ENCODE measurements at regions not wholly inside any gene's neighbourhood (a gene's known extent, or its start where the extent isn't known, plus 50 kb on each side); places are given as distances from the start of the nearest gene placed in this dataset.

DNA sequence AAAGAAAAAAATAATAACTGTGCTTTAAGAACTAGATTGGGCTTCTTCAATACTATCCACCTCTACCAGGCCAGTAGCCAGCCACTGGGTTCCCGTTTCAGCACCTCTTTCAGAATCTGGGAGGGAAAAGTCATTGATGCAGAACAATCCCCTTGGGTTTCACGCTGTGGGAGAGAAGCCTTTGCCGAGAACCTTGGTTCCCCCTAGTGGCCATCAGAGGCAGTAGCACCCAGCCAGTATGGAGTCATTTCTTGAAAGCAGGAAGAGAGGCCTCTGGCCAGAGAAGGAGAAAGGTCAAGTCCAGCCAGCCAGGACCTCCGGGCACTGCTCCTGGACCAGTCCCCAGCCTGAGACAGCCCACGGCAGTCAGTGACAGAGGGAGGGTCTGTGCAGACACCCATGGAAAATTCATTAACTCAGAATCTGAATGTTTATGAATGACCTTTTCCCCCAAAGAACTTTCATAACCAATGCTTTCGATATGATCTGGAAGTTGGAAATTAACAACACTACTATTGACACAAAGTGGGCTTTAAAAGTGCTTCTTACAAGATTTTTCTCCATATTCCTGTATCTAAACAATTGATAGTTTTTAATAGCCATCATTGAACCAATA, 51.2 kb upstream of the CDH5 start:
- TF ChIP-seq GATA2 (IDR thresholded peaks at IDR 0.05; ENCODE audit: low read depth, low read length) (no peak), GATA3 (IDR thresholded peaks at IDR 0.05; ENCODE audit: low read depth, low read length) (no peak)

DNA sequence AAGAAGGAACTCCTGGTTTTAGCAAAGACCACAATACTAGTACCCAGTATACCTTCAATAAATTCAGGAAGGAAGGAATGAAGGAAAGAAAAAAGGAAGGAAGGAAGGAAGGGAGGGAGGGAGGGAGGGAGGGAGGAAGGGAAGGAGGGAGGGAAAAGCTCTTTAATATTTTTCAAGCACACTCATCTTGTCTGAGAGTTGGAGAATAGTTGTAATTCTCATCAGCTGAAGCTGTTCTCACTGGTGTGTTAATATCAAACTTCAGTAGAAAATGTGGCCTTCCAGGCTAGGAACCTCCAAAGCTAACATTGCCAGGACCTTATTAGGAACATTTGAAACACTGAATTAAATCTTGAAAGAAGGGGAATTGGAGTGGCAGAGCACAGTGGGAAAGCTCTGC, 55.2 kb upstream of the CDH5 start:
- no peak for TF ChIP-seq GATA2 (IDR thresholded peaks at IDR 0.05; ENCODE audit: low read depth, low read length)
- TF ChIP-seq GATA3 (IDR thresholded peaks at IDR 0.05; ENCODE audit: low read depth, low read length), result no peak

DNA sequence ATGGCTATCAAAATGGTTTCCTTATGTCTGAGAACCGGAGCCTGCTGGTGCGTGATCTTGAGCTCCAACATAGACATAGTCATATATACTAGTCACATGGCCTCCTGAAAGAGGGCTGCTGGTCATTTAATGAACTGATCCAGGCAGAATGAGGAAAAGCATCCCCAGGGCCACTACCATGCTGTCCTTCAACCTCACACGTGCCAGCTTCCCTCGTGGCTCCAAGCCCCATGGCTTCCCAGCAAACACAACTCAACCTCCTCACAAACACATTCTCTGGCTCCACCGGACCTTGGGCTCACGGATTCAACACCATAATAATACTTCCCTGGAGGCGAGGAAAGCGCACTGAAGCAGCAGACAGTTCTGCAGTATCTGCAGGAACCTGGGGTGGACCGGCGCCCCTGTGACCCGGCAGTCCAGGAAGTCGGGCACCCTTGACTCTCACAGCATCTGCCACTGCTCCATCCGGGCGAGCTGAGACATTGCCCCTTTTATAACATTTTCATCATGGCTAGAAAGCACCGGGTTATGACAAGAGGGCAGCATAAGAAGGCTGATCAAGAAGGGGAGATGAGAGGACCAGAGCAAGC, 57.2 kb upstream of the CDH5 start:
- TF ChIP-seq GATA2 (IDR thresholded peaks at IDR 0.05; ENCODE audit: low read depth, low read length), result no peak
- no peak for TF ChIP-seq GATA3 (IDR thresholded peaks at IDR 0.05; ENCODE audit: low read depth, low read length)

DNA sequence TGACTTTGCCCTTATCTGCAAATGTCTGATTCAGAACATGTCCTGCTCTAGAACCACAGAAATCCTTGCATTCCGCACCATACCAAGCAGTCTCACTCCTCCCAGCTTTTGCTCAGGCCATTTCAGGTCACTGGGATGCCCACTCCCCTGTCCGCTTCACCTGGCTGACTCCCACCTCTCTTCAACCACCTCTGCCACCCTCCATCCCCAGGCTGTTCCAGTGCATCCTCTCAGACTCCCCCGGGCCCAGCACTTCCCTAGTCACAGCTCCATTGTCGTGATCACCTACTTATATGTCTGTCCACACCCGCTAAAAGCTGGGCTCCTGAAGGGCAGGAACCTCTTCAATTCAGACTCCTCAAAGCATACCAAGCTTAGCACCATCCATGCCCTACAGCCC, 58.4 kb upstream of the CDH5 start:
- TF ChIP-seq GATA3 (IDR thresholded peaks at IDR 0.05; ENCODE audit: low read depth, low read length) (no peak), GATA2 (IDR thresholded peaks at IDR 0.05; ENCODE audit: low read depth, low read length) (no peak)

DNA sequence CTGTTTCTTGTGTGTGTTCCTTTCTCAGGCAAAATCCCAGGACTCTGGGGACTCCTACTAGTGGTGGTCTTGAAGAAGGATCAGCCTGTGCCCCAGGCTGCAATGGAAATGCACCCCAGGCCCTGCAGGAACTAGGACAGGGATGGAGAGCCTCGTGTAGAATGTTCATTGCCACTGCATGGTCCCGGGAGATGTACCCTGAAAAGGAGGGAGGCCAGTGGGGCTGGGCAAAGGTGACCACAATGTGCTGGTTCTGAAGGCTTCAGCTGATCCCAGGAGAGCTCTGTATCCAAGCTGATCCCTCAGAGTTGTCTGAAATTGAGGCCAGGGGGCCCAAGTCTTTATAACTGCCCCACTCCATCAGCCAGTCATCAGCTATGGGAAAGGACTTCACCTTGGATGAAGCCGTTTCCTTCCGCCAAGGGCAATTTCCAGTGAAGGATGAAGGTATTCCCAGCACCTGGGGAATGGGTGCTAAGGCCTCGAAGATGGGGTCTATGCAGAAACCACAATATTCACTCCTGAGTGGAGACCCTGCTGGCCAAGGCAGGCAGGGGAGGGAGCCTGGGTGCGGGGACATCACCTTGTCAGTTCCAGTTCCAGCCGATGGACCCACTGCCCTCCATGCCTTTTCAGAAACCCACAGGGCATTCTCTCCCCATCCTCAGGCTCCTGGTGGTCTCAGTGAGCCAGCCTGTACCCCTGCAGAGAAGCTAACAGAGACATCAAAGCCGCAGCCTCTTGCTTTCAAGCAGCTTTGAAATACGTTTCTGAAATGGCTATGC, 59.9 kb upstream of the CDH5 start:
- TF ChIP-seq GATA2 (IDR thresholded peaks at IDR 0.05; ENCODE audit: low read depth, low read length) (no peak), GATA3 (IDR thresholded peaks at IDR 0.05; ENCODE audit: low read depth, low read length) (no peak)

DNA sequence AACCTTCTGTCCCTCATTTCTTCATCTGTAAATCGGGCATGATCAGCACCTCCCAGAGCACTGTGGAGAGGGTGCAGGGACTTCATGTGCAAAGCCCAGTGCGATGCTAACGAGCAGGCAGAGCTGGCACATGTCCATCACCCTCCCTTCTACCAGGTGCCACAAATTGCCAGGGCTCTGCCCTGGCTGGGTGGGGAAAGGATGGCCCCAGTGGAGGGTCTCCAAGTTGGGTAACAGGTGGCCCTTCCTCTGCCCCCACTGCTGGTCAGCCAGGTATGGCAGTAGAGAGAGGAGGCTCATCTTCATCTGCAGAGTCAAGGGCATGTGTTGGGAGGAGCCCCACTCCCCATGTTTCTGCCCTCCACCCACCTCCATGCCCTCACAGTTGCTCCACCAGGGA, 61.5 kb upstream of the CDH5 start:
- no peak for TF ChIP-seq GATA3 (IDR thresholded peaks at IDR 0.05; ENCODE audit: low read depth, low read length)
- no peak for TF ChIP-seq GATA2 (IDR thresholded peaks at IDR 0.05; ENCODE audit: low read depth, low read length)

DNA sequence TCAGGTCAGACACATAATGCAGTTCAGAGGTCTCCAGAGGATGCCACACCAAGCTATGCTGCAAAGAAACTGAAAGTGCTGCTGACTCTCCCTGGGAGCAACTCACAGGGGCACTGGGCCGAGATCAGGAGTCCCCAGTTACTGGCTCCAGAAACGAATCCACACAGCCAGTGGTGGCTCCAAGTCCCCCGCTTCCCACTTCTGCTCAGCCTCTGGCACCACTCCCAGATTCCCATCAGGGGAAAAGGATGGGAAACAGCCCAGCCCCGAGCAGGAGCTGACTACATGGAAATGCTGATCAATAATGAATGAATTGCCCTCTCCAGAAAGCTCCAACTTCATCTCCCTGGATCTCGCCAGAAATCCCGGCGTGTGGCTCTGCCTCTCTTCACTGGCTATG, 62.3 kb upstream of the CDH5 start:
- no peak for TF ChIP-seq GATA3 (IDR thresholded peaks at IDR 0.05; ENCODE audit: low read depth, low read length)
- TF ChIP-seq GATA2 (IDR thresholded peaks at IDR 0.05; ENCODE audit: low read depth, low read length), result no peak

DNA sequence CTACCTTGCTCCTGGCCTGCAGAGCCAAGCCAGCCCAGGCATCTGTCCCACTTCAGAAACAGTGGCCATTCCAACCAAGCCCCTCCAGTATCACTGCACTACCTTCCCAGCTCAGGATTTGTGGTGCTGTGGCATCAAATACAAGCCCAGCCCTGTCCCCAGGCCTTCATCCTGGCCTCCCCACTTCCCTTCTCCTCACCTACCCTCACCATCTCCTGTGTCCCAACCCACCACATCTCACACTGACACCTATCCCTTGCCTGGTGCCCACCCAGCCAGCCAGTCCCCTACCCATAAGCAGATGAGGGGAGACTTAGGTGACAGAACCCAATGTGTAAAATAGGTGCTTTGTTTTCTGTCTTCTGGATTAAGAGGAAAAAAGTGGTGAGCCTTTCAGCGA, 66.0 kb upstream of the CDH5 start:
- no peak for TF ChIP-seq GATA3 (IDR thresholded peaks at IDR 0.05; ENCODE audit: low read depth, low read length)
- no peak for TF ChIP-seq GATA2 (IDR thresholded peaks at IDR 0.05; ENCODE audit: low read depth, low read length)

DNA sequence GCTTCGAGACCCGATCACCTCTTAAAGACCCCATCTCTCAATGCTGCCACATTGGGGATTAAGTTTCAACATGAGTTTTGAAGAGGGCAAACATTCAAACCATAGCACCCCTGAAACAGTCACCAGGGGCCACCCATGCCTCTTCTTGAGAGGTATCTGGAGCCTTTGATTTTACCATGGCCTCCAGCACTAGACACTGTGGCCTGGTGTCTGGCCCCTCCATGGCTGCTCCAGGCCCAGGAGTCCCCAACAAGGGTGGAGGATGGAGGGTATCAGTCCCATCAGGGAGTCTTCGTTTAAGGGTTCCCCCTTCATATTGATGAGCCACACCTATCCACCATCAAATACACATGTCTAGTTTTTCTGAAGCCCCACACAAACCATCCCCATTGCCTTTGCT, 66.5 kb upstream of the CDH5 start:
- no peak for TF ChIP-seq GATA2 (IDR thresholded peaks at IDR 0.05; ENCODE audit: low read depth, low read length)
- no peak for TF ChIP-seq GATA3 (IDR thresholded peaks at IDR 0.05; ENCODE audit: low read depth, low read length)

DNA sequence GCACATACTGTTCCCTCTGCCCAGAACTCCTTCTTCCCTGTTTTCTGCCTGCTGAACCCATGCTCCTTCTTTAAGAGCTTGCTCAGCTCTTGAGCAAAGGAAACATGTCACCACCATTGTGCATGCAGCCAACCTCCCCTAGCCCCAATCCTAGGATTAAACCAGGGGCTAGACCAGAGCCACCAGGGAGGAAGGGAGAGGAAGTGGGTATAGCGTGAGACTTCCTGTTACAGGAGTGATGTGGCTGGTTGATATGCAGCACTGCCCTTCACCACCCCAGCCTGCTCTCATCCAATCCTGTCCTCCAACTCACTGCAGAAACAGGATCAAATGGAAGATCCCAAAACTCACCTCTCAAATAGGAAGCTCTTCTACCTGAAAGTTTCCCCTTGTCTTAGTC, 67.1 kb upstream of the CDH5 start:
- TF ChIP-seq GATA3 (IDR thresholded peaks at IDR 0.05; ENCODE audit: low read depth, low read length), result no peak
- no peak for TF ChIP-seq GATA2 (IDR thresholded peaks at IDR 0.05; ENCODE audit: low read depth, low read length)

DNA sequence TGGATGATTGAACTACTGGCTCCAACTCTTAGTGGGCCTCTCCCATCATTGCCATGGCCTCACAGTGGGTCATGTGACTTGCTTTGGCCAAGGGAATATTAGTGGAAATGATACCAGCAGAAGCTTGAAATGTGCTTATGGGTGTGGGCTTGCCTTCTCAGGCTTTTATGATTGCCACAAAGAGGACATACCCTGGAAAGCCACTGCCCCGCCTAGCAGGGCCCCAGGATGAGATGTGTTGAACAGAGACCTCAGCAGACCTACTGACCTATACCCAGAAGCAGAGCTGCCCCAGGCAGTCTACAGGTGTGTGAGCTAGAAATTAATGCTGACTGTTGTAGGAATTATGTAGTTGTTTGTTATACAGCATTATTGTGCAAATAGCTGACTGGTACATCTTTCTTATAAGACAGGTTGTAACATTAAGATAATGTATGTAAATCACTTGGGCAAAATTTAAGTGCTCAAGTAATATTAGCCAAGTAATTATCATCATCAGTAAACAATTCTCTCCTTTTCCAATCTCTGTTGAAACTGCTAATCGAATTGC, 67.8 kb upstream of the CDH5 start:
- TF ChIP-seq GATA3 (IDR thresholded peaks at IDR 0.05; ENCODE audit: low read depth, low read length) (no peak), GATA2 (IDR thresholded peaks at IDR 0.05; ENCODE audit: low read depth, low read length) (no peak)

DNA sequence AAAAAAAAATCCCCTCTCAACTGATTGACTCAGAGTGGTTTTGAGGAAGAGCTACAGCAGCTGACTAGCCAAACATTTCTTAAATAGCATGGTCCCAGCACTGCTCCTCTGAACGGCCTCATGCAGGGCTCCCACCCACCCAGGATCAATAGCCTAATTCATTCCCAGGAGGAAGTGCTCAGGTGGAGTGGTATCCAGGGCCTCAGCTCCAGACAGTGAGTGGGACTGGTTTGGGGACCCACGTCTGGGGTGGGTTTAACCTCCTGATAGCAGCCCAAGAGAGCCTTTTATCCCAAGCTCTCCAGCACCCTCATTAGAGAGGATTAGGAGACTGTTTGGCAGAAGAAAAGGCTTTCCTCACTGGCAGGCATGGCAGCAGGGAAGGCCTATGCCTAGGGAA, 68.5 kb upstream of the CDH5 start:
- TF ChIP-seq GATA3 (IDR thresholded peaks at IDR 0.05; ENCODE audit: low read depth, low read length), result no peak
- no peak for TF ChIP-seq GATA2 (IDR thresholded peaks at IDR 0.05; ENCODE audit: low read depth, low read length)

DNA sequence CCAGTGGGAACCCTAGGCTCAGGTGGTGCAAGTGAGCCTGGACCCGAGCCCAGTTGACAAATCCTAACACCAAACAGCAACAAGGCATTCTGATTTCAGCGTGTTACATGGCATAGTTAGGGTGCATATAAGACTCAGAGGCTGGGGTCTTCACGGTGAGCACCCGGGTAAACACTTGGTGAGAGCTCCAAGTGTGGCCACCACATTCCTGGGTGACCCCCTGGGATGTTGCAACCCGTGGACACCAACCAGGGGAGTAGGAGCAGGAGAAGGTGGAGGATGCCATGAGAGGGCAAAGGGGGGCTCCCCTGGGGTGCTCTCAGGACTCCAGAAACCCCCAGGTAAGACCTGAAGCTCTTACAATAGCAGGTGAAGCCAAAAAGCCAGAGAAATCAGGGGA, 69.9 kb upstream of the CDH5 start:
- TF ChIP-seq GATA3 (IDR thresholded peaks at IDR 0.05; ENCODE audit: low read depth, low read length) (no peak), GATA2 (IDR thresholded peaks at IDR 0.05; ENCODE audit: low read depth, low read length) (no peak)

DNA sequence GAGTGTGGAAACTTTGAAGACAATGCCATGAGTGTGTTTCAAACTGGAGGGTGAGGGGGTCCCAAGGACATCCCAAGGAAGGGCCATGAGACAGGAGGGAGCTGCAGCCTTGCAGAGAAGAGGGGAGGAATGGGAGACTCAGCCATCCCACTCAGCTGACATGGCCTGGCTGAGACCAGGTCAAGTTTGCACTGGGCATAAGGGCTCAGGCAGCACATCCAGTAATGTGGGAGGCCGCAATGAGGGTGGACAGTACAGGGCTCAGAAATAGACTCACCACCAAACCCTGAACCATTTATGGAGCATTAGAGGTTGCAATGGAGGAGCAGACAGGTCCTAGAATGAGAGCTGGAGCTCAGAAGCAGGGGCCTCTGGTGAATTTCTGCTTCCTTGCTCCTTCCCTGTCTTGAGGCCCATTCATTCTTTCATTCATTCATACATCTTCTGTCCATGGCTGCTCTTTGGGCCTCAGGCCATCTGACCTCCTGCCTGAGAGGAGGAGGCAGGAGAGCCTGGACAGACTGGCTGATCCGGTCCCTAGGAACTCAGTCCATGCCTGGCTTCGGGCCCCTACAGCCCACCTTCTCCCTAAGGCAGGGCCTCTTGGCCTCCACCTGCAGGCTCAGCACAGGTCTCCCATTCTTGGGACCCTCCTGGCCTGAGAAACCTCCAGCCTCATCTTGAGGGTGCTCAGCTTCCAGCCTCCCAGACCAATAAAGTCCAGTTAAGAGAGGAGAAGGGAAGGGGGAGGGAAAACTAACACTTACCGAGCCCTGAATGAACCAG, 70.5 kb upstream of the CDH5 start:
- no peak for TF ChIP-seq GATA3 (IDR thresholded peaks at IDR 0.05; ENCODE audit: low read depth, low read length)
- TF ChIP-seq GATA2 (IDR thresholded peaks at IDR 0.05; ENCODE audit: low read depth, low read length), result no peak
